SK-N-SH (cell line): ENCODE measurements at regions not wholly inside any gene's neighbourhood (a gene's known extent, or its start where the extent isn't known, plus 50 kb on each side); places are given as distances from the start of the nearest gene placed in this dataset.

Experiments used
- EP300 ChIP-seq, 2 experiments: IDR thresholded peaks; 2 replicates each; pipeline versions ENCODE4 v1.4.0 to v1.6.1; 2012; ENCODE audit warnings: borderline replicate concordance in 1 of 2, low read depth in 1 of 2, low read length in 1 of 2
- FOXM1 ChIP-seq: IDR thresholded peaks from 2 replicates; pipeline ENCODE4 v1.4.0; 2012; ENCODE audit warnings: low read depth, mild to moderate bottlenecking
- GABPA ChIP-seq: IDR thresholded peaks from 2 replicates; pipeline ENCODE4 v1.4.0; 2012; ENCODE audit warnings: low read depth, mild to moderate bottlenecking
- POLR2AphosphoS5 ChIP-seq: IDR thresholded peaks from 2 replicates; pipeline ENCODE4 v1.6.1; 2012; ENCODE audit warnings: low read depth, low read length
- SIN3A ChIP-seq: IDR thresholded peaks from 2 replicates; pipeline ENCODE4 v1.6.1; 2012; ENCODE audit warnings: low read depth, mild to moderate bottlenecking, low read length, moderate library complexity, borderline replicate concordance
- TCF12 ChIP-seq: IDR thresholded peaks from 2 replicates; pipeline ENCODE4 v1.4.0; 2012
- TF ChIP-seq, protein P1 (sequence below): fragments of 200-600 bp; sonication (generic); IDR thresholded peaks from 2 replicates; pipeline ENCODE4 v1.6.1; 2017; ENCODE audit warnings: antibody characterized with exemption, mild to moderate bottlenecking, moderate library complexity
- TF ChIP-seq, protein P2 (sequence below): IDR thresholded peaks from 2 replicates; pipeline ENCODE4 v1.4.0; 2012; ENCODE audit warnings: low read depth

DNA sequence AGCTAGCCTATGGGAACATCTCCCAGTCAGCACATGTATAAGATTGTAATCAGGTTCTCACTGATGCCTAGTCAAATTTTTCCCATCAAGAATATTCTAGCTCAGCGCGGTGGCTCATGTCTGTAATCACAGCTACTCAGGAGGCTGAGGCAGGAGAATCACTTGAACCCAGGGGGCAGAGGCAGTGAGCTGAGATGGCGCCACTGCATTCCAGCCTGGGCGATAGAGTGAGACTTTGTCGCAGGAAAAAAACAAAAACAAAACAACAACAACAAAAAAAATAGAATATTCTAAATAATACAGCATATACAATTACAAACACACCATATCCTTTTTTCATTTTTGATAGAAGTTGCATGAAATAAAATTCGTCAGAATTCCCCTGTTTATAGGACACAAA, 67.5 kb upstream of the MYCN start:
- TF ChIP-seq, protein P1, sequence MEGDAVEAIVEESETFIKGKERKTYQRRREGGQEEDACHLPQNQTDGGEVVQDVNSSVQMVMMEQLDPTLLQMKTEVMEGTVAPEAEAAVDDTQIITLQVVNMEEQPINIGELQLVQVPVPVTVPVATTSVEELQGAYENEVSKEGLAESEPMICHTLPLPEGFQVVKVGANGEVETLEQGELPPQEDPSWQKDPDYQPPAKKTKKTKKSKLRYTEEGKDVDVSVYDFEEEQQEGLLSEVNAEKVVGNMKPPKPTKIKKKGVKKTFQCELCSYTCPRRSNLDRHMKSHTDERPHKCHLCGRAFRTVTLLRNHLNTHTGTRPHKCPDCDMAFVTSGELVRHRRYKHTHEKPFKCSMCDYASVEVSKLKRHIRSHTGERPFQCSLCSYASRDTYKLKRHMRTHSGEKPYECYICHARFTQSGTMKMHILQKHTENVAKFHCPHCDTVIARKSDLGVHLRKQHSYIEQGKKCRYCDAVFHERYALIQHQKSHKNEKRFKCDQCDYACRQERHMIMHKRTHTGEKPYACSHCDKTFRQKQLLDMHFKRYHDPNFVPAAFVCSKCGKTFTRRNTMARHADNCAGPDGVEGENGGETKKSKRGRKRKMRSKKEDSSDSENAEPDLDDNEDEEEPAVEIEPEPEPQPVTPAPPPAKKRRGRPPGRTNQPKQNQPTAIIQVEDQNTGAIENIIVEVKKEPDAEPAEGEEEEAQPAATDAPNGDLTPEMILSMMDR, result no peak
- TF ChIP-seq GABPA (no peak), SIN3A (no peak), FOXM1 (no peak), TCF12 (no peak), POLR2AphosphoS5 (no peak), EP300 (IDR thresholded peaks at IDR 0.05; ENCODE audit: borderline replicate concordance in 1 of 2, low read depth in 1 of 2, low read length in 1 of 2) (no peak)
- TF ChIP-seq, protein P2, sequence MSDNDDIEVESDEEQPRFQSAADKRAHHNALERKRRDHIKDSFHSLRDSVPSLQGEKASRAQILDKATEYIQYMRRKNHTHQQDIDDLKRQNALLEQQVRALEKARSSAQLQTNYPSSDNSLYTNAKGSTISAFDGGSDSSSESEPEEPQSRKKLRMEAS, result no peak
